HEK293 (cell line): ENCODE measurements at regions not wholly inside any gene's neighbourhood (a gene's known extent, or its start where the extent isn't known, plus 50 kb on each side); places are given as distances from the start of the nearest gene placed in this dataset.

Experiments used
- CTCF ChIA-PET: fragments of 350-600 bp; formaldehyde crosslinking; extraction: SDS; loops from one replicate; lab custom pipeline; 2021; ENCODE audit warnings: antibody characterized with exemption; lab: Yijun Ruan, JAX
- POLR2A ChIA-PET: fragments of 300-600 bp; formaldehyde crosslinking; extraction: SDS; loops from one replicate; lab custom pipeline; 2020; ENCODE audit warnings: antibody characterized with exemption, inconsistent platforms; lab: Yijun Ruan, JAX
- H3K27ac ChIP-seq: fragments of 200-500 bp; sonication (Bioruptor generic); 2 replicates; pipeline ENCODE4 v1.5.1; 2014; ENCODE audit warnings: low read depth, low read length, control low read depth, inconsistent platforms; ENCODE audit errors: extremely low read depth
- H3K36me3 ChIP-seq, 2 experiments: fragments of 200-500 bp in 1 of 2; sonication (Bioruptor generic) in 1 of 2; 1 replicate in 1 of 2; 2 replicates in 1 of 2; pipeline ENCODE4 v1.5.1; 2014 to 2017; ENCODE audit warnings: inconsistent platforms in 2 of 2, low read length in 2 of 2; ENCODE audit not compliant: control insufficient read depth in 2 of 2, insufficient read depth in 1 of 2
- H3K4me1 ChIP-seq: fragments of 200-500 bp; sonication (Bioruptor generic); 2 replicates; pipeline ENCODE4 v1.5.1; 2014; ENCODE audit warnings: mild to moderate bottlenecking, low read length, inconsistent platforms; ENCODE audit not compliant: control insufficient read depth, insufficient read depth
- H3K4me3 ChIP-seq: 2 replicates; pipeline ENCODE4 v1.5.1; 2011; ENCODE audit warnings: low read depth, mild to moderate bottlenecking, control low read depth, low read length, moderate library complexity
- H3K9me3 ChIP-seq: fragments of 200-500 bp; sonication (Bioruptor generic); 2 replicates; pipeline ENCODE4 v1.5.1; 2014; ENCODE audit warnings: low read depth, low read length, inconsistent platforms; ENCODE audit not compliant: control insufficient read depth, insufficient read depth
- BCL11A ChIP-seq: fragments of 450-650 bp; formaldehyde crosslinking; IDR thresholded peaks from 2 replicates; pipeline ENCODE4 v1.5.1; 2016; ENCODE audit warnings: low read depth, missing biosample characterization, missing genetic modification characterization
- GLI4 ChIP-seq: fragments of 450-650 bp; formaldehyde crosslinking; IDR thresholded peaks from 2 replicates; pipeline ENCODE4 v1.5.1; 2016; ENCODE audit warnings: missing biosample characterization, missing genetic modification characterization
- ZBTB7A ChIP-seq: fragments of 450-650 bp; formaldehyde crosslinking; IDR thresholded peaks from 2 replicates; pipeline ENCODE4 v1.5.1; 2016; ENCODE audit warnings: low read depth, missing biosample characterization, missing genetic modification characterization
- ZNF211 ChIP-seq: fragments of 450-650 bp; formaldehyde crosslinking; IDR thresholded peaks from 2 replicates; pipeline ENCODE4 v1.5.1; 2016; ENCODE audit warnings: low read depth, missing biosample characterization, missing genetic modification characterization
- ZNF341 ChIP-seq: fragments of 450-650 bp; formaldehyde crosslinking; IDR thresholded peaks from 2 replicates; pipeline ENCODE4; 2016; ENCODE audit warnings: low read depth, missing biosample characterization, missing genetic modification characterization
- ZNF423 ChIP-seq: fragments of 450-650 bp; formaldehyde crosslinking; IDR thresholded peaks from 2 replicates; pipeline ENCODE4 v1.5.1; 2016; ENCODE audit warnings: missing biosample characterization, missing genetic modification characterization
- ZNF426 ChIP-seq: fragments of 450-650 bp; formaldehyde crosslinking; IDR thresholded peaks from 2 replicates; pipeline ENCODE4 v1.5.1; 2017; ENCODE audit warnings: missing biosample characterization, missing genetic modification characterization, mild to moderate bottlenecking, inconsistent platforms, moderate library complexity
- ZNF501 ChIP-seq: fragments of 450-650 bp; formaldehyde crosslinking; IDR thresholded peaks from 2 replicates; pipeline ENCODE4 v1.5.1; 2016; ENCODE audit warnings: missing biosample characterization, missing genetic modification characterization
- ZNF677 ChIP-seq: fragments of 450-650 bp; IDR thresholded peaks from 2 replicates; pipeline ENCODE4 v1.5.0; 2018; ENCODE audit warnings: missing biosample characterization, mild to moderate bottlenecking, missing genetic modification characterization, moderate library complexity
- ZNF830 ChIP-seq: fragments of 450-650 bp; IDR thresholded peaks from 2 replicates; pipeline ENCODE4 v1.5.0; 2018; ENCODE audit warnings: missing biosample characterization, missing genetic modification characterization, low read depth, mild to moderate bottlenecking, moderate library complexity
- ZSCAN23 ChIP-seq: fragments of 450-650 bp; formaldehyde crosslinking; IDR thresholded peaks from 2 replicates; pipeline ENCODE4 v1.5.1; 2016; ENCODE audit warnings: missing biosample characterization, missing genetic modification characterization
- TF ChIP-seq, protein P1 (sequence below): fragments of 450-650 bp; formaldehyde crosslinking; IDR thresholded peaks from 2 replicates; pipeline ENCODE4 v1.5.1; 2016; ENCODE audit warnings: missing biosample characterization, missing genetic modification characterization, borderline replicate concordance
- TF ChIP-seq, protein P2 (sequence below): fragments of 450-650 bp; formaldehyde crosslinking; IDR thresholded peaks from 2 replicates; pipeline ENCODE4 v1.5.1; 2016; ENCODE audit warnings: missing biosample characterization, missing genetic modification characterization
- TF ChIP-seq, protein P3 (sequence below): fragments of 450-650 bp; formaldehyde crosslinking; IDR thresholded peaks from 2 replicates; pipeline ENCODE4 v1.5.1; 2016; ENCODE audit warnings: missing biosample characterization, missing genetic modification characterization
- TF ChIP-seq, protein P4 (sequence below): fragments of 450-650 bp; formaldehyde crosslinking; IDR thresholded peaks from 2 replicates; pipeline ENCODE4 v1.5.1; 2016; ENCODE audit warnings: missing biosample characterization, missing genetic modification characterization
- TF ChIP-seq, protein P5 (sequence below): fragments of 450-650 bp; formaldehyde crosslinking; IDR thresholded peaks from 2 replicates; pipeline ENCODE4 v1.5.1; 2017; ENCODE audit warnings: missing biosample characterization, missing genetic modification characterization
- TF ChIP-seq, protein P6 (sequence below): fragments of 450-650 bp; formaldehyde crosslinking; IDR thresholded peaks from 2 replicates; pipeline ENCODE4; 2016; ENCODE audit warnings: missing biosample characterization, missing genetic modification characterization
- TF ChIP-seq, protein P7 (sequence below): fragments of 450-650 bp; formaldehyde crosslinking; IDR thresholded peaks from 2 replicates; pipeline ENCODE4 v1.5.1; 2016; ENCODE audit warnings: missing biosample characterization, missing genetic modification characterization

DNA sequence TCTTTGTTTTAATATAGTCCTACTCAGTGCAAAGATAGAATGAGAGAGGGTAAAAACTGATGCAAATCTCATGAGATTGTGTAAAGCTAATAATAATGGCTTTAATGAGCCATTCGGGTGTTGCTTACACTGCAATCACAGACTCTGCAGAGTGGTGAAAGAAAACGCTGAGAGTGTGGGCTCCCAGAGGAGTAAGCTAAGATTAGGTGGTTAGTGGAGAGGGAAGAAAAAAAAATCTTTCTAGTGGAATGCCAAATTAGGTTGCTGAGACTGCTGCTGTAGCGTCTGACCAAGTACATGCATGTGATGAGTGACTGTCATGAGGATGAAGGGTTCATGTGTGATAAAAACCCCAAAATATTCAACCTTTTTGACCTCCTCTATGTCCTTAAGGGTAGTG is 645.9 kb upstream of the ADGRL4 start:
- H3K9me3 ChIP-seq, result no peaks in the 10 kb centered on the region
- ChIA-PET CTCF (no interaction called here), POLR2A (no interaction called here)
- TF ChIP-seq ZNF426 (tag by site-specific recombination), result no peak
- no peak for TF ChIP-seq ZSCAN23
- no peak for TF ChIP-seq ZNF423
- TF ChIP-seq ZNF501 (tag by site-specific recombination), result no peak
- TF ChIP-seq, protein P1, sequence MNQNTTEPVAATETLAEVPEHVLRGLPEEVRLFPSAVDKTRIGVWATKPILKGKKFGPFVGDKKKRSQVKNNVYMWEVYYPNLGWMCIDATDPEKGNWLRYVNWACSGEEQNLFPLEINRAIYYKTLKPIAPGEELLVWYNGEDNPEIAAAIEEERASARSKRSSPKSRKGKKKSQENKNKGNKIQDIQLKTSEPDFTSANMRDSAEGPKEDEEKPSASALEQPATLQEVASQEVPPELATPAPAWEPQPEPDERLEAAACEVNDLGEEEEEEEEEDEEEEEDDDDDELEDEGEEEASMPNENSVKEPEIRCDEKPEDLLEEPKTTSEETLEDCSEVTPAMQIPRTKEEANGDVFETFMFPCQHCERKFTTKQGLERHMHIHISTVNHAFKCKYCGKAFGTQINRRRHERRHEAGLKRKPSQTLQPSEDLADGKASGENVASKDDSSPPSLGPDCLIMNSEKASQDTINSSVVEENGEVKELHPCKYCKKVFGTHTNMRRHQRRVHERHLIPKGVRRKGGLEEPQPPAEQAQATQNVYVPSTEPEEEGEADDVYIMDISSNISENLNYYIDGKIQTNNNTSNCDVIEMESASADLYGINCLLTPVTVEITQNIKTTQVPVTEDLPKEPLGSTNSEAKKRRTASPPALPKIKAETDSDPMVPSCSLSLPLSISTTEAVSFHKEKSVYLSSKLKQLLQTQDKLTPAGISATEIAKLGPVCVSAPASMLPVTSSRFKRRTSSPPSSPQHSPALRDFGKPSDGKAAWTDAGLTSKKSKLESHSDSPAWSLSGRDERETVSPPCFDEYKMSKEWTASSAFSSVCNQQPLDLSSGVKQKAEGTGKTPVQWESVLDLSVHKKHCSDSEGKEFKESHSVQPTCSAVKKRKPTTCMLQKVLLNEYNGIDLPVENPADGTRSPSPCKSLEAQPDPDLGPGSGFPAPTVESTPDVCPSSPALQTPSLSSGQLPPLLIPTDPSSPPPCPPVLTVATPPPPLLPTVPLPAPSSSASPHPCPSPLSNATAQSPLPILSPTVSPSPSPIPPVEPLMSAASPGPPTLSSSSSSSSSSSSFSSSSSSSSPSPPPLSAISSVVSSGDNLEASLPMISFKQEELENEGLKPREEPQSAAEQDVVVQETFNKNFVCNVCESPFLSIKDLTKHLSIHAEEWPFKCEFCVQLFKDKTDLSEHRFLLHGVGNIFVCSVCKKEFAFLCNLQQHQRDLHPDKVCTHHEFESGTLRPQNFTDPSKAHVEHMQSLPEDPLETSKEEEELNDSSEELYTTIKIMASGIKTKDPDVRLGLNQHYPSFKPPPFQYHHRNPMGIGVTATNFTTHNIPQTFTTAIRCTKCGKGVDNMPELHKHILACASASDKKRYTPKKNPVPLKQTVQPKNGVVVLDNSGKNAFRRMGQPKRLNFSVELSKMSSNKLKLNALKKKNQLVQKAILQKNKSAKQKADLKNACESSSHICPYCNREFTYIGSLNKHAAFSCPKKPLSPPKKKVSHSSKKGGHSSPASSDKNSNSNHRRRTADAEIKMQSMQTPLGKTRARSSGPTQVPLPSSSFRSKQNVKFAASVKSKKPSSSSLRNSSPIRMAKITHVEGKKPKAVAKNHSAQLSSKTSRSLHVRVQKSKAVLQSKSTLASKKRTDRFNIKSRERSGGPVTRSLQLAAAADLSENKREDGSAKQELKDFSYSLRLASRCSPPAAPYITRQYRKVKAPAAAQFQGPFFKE, result no peak
- TF ChIP-seq, protein P2, sequence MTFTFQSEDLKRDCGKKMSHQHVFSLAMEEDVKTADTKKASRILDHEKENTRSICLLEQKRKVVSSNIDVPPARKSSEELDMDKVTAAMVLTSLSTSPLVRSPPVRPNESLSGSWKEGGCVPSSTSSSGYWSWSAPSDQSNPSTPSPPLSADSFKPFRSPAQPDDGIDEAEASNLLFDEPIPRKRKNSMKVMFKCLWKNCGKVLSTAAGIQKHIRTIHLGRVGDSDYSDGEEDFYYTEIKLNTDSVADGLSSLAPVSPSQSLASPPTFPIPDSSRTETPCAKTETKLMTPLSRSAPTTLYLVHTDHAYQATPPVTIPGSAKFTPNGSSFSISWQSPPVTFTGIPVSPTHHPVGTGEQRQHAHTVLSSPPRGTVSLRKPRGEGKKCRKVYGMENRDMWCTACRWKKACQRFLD (tag by site-specific recombination), result no peak
- TF ChIP-seq ZNF341 (tag by site-specific recombination), result no peak
- TF ChIP-seq ZNF830, result no peak
- TF ChIP-seq, protein P3, sequence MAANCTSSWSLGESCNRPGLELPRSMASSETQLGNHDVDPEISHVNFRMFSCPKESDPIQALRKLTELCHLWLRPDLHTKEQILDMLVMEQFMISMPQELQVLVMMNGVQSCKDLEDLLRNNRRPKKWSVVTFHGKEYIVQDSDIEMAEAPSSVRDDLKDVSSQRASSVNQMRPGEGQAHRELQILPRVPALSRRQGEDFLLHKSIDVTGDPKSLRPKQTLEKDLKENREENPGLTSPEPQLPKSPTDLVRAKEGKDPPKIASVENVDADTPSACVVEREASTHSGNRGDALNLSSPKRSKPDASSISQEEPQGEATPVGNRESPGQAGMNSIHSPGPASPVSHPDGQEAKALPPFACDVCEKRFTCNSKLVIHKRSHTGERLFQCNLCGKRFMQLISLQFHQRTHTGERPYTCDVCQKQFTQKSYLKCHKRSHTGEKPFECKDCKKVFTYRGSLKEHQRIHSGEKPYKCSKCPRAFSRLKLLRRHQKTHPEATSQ (tag by site-specific recombination), result no peak
- TF ChIP-seq, protein P4, sequence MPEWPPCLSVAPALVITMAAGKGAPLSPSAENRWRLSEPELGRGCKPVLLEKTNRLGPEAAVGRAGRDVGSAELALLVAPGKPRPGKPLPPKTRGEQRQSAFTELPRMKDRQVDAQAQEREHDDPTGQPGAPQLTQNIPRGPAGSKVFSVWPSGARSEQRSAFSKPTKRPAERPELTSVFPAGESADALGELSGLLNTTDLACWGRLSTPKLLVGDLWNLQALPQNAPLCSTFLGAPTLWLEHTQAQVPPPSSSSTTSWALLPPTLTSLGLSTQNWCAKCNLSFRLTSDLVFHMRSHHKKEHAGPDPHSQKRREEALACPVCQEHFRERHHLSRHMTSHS (tag by site-specific recombination), result no peak
- TF ChIP-seq, protein P5, sequence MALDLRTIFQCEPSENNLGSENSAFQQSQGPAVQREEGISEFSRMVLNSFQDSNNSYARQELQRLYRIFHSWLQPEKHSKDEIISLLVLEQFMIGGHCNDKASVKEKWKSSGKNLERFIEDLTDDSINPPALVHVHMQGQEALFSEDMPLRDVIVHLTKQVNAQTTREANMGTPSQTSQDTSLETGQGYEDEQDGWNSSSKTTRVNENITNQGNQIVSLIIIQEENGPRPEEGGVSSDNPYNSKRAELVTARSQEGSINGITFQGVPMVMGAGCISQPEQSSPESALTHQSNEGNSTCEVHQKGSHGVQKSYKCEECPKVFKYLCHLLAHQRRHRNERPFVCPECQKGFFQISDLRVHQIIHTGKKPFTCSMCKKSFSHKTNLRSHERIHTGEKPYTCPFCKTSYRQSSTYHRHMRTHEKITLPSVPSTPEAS (tag by site-specific recombination), result no peak
- no peak for TF ChIP-seq BCL11A (tag by site-specific recombination)
- TF ChIP-seq GLI4, result no peak
- TF ChIP-seq, protein P6, sequence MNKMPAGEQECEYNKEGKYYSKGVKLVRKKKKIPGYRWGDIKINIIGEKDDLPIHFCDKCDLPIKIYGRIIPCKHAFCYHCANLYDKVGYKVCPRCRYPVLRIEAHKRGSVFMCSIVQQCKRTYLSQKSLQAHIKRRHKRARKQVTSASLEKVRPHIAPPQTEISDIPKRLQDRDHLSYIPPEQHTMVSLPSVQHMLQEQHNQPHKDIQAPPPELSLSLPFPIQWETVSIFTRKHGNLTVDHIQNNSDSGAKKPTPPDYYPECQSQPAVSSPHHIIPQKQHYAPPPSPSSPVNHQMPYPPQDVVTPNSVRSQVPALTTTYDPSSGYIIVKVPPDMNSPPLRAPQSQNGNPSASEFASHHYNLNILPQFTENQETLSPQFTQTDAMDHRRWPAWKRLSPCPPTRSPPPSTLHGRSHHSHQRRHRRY (tag by site-specific recombination), result no peak
- TF ChIP-seq ZNF677 (tag by site-specific recombination), result no peak
- no peak for TF ChIP-seq ZNF211 (tag by site-specific recombination)
- TF ChIP-seq ZBTB7A, result no peak
- TF ChIP-seq, protein P7, sequence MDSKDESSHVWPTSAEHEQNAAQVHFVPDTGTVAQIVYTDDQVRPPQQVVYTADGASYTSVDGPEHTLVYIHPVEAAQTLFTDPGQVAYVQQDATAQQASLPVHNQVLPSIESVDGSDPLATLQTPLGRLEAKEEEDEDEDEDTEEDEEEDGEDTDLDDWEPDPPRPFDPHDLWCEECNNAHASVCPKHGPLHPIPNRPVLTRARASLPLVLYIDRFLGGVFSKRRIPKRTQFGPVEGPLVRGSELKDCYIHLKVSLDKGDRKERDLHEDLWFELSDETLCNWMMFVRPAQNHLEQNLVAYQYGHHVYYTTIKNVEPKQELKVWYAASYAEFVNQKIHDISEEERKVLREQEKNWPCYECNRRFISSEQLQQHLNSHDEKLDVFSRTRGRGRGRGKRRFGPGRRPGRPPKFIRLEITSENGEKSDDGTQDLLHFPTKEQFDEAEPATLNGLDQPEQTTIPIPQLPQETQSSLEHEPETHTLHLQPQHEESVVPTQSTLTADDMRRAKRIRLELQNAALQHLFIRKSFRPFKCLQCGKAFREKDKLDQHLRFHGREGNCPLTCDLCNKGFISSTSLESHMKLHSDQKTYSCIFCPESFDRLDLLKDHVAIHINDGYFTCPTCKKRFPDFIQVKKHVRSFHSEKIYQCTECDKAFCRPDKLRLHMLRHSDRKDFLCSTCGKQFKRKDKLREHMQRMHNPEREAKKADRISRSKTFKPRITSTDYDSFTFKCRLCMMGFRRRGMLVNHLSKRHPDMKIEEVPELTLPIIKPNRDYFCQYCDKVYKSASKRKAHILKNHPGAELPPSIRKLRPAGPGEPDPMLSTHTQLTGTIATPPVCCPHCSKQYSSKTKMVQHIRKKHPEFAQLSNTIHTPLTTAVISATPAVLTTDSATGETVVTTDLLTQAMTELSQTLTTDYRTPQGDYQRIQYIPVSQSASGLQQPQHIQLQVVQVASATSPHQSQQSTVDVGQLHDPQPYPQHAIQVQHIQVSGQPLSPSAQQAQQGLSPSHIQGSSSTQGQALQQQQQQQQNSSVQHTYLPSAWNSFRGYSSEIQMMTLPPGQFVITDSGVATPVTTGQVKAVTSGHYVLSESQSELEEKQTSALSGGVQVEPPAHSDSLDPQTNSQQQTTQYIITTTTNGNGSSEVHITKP (tag by site-specific recombination), result no peak
- H3K27ac ChIP-seq, result no peak overlapping the region
- no peaks in the 10 kb centered on the region for H3K4me1 ChIP-seq
- H3K36me3 ChIP-seq, result no peaks in the 10 kb centered on the region
- no peak overlapping the region for H3K4me3 ChIP-seq
